K562 (cell line): ENCODE measurements at regions not wholly inside any gene's neighbourhood (a gene's known extent, or its start where the extent isn't known, plus 50 kb on each side); places are given as distances from the start of the nearest gene placed in this dataset.

Experiments used
- ATAC-seq: fragments of 200-7000 bp; cut with Tn5 transposase; 3 replicates; pipeline ENCODE4 v1.9.1; 2020; ENCODE audit warnings: moderate library complexity
- BruUV-seq: library from RNA; stranded (reverse); fragments of 400-500 nt; replicated peaks from 2 replicates; lab custom pipeline; 2021; lab: Mats Ljungman, UMichigan
- CTCF ChIA-PET: fragments of 300-600 bp; formaldehyde crosslinking; extraction: SDS; loops from one replicate; lab custom pipeline; 2021; ENCODE audit warnings: low intra/inter-chr PET ratio; lab: Yijun Ruan, JAX
- POLR2A ChIA-PET: fragments of 300-600, 350-650 bp; sonication (Branson Sonifier 250); formaldehyde crosslinking; extraction: SDS; loops from one replicate; lab custom pipeline; 2021; ENCODE audit warnings: antibody characterized with exemption, inconsistent platforms; lab: Yijun Ruan, JAX
- DNase-seq, 4 experiments: peaks; one replicate each; pipeline versions ENCODE4 v3.0.0 to v3.0.0-alpha.2; 2011 to 2018; ENCODE audit warnings: low spot score in 3 of 4, mixed read lengths in 3 of 4; ENCODE audit errors: extremely low read depth in 1 of 4
- FAIRE-seq: peaks from 2 replicates; lab custom pipeline; 2011; peaks lifted over from hg19 to GRCh38; lab: Jason Lieb, UNC
- H2AFZ ChIP-seq: 2 replicates; pipeline ENCODE4 v1.6.0; 2011; ENCODE audit warnings: low read depth, low read length, control low read depth, inconsistent platforms
- H3K27ac ChIP-seq: fragments of 200-600 bp; 3 replicates; pipeline ENCODE4 v1.8.0; 2011; ENCODE audit warnings: low read depth, mild to moderate bottlenecking, control low read depth, inconsistent platforms, low read length, moderate library complexity, mixed read lengths; ENCODE audit errors: extremely low read depth
- H3K27me3 ChIP-seq, 2 experiments: fragments of 300-600 bp in 1 of 2; 2 replicates in 1 of 2; 3 replicates in 1 of 2; pipeline versions ENCODE4 v1.6.0 to v1.8.0; 2011; ENCODE audit warnings: inconsistent platforms in 2 of 2, low read length in 2 of 2, mild to moderate bottlenecking in 1 of 2, mixed read lengths in 1 of 2, moderate library complexity in 1 of 2; ENCODE audit not compliant: control insufficient read depth in 2 of 2, insufficient read depth in 2 of 2
- H3K36me3 ChIP-seq: fragments of 300-600 bp; 3 replicates; pipeline ENCODE4 v1.8.0; 2011; ENCODE audit warnings: mild to moderate bottlenecking, low read length, inconsistent platforms; ENCODE audit not compliant: control insufficient read depth, insufficient read depth
- H3K4me1 ChIP-seq, 2 experiments: fragments of 200-600 bp in 1 of 2; replicated peaks in 1 of 2; 2 replicates in 1 of 2; 3 replicates in 1 of 2; pipeline versions ENCODE4 v1.5.1 to v1.8.0; 2011; ENCODE audit warnings: inconsistent platforms in 2 of 2, low read length in 2 of 2, mild to moderate bottlenecking in 1 of 2, mixed read lengths in 1 of 2, moderate library complexity in 1 of 2; ENCODE audit not compliant: control insufficient read depth in 2 of 2, insufficient read depth in 2 of 2
- H3K4me2 ChIP-seq: 2 replicates; pipeline ENCODE4 v1.6.1; 2011; ENCODE audit warnings: low read length, control low read depth, inconsistent platforms, mixed read lengths; ENCODE audit not compliant: insufficient read depth
- H3K4me3 ChIP-seq: fragments of 200-600 bp; sonication (generic), shearing (Covaris generic); 2 replicates; pipeline ENCODE4 v1.5.1; 2016; ENCODE audit warnings: control low read depth, inconsistent platforms
- H3K79me2 ChIP-seq: fragments of 200-600 bp; 3 replicates; pipeline ENCODE4 v1.8.0; 2011; ENCODE audit warnings: low read length, inconsistent platforms; ENCODE audit not compliant: control insufficient read depth, insufficient read depth
- H3K9ac ChIP-seq, 2 experiments: 2 replicates each; pipeline versions ENCODE4 v1.6.0 to v1.6.1; 2011; ENCODE audit warnings: low read depth in 2 of 2, low read length in 2 of 2, control low read depth in 1 of 2, inconsistent platforms in 1 of 2, mild to moderate bottlenecking in 1 of 2, mixed read lengths in 1 of 2; ENCODE audit not compliant: insufficient read depth in 1 of 2
- H3K9me1 ChIP-seq: one replicate; pipeline ENCODE4 v1.6.0; 2011; ENCODE audit warnings: inconsistent platforms, mild to moderate bottlenecking, low read length, moderate library complexity; ENCODE audit not compliant: control insufficient read depth, insufficient read depth
- H3K9me3 ChIP-seq: replicated peaks from 2 replicates; pipeline ENCODE4 v1.5.1; 2011; ENCODE audit warnings: low read depth, low read length, inconsistent platforms; ENCODE audit not compliant: control insufficient read depth, insufficient read depth
- H4K20me1 ChIP-seq: replicated peaks from 2 replicates; pipeline ENCODE4 v1.6.1; 2011; ENCODE audit warnings: low read length, inconsistent platforms, mixed read lengths; ENCODE audit not compliant: control insufficient read depth, insufficient read depth
- CAMTA2 ChIP-seq: fragments of 250-450 bp; sonication (Bioruptor Pico); conservative IDR thresholded peaks from 2 replicates; pipeline ENCODE4 v1.5.1; 2022
- CBFA2T3 ChIP-seq: fragments of 450-650 bp; IDR thresholded peaks from 2 replicates; pipeline ENCODE4 v1.6.1; 2017
- GTF2E2 ChIP-seq: fragments of 200-800 bp; sonication (Bioruptor generic); IDR thresholded peaks from 2 replicates; pipeline ENCODE4 v1.6.1; 2016; ENCODE audit warnings: missing genetic modification characterization, missing compliant biosample characterization
- HMGN3 ChIP-seq: IDR thresholded peaks from 2 replicates; pipeline ENCODE4 v1.6.1; 2011; ENCODE audit warnings: borderline replicate concordance, low read depth, mild to moderate bottlenecking, mixed read lengths, low read length; ENCODE audit not compliant: insufficient read length; ENCODE audit errors: extremely low read depth
- HNRNPLL ChIP-seq: fragments of 200-400 bp; formaldehyde crosslinking; IDR thresholded peaks from 2 replicates; pipeline ENCODE4 v1.6.1; 2017; ENCODE audit warnings: low read length, low read depth, mild to moderate bottlenecking; ENCODE audit not compliant: poor library complexity, severe bottlenecking
- MYC ChIP-seq, 2 experiments: fragments of 250-450 bp in 1 of 2; sonication (Bioruptor Pico) in 1 of 2; IDR thresholded peaks; 2 replicates each; pipeline versions ENCODE4 v1.5.1 to v1.6.1; 2012 to 2021; ENCODE audit warnings: low read depth in 2 of 2, borderline replicate concordance in 1 of 2, improper control_type of control experiment in 1 of 2, low read length in 1 of 2, mild to moderate bottlenecking in 1 of 2, moderate library complexity in 1 of 2
- MYNN ChIP-seq, 2 experiments: sonication (generic); formaldehyde crosslinking in 1 of 2; IDR thresholded peaks; 2 replicates each; pipeline versions ENCODE4 v1.5.0 to v1.6.1; 2016 to 2020; ENCODE audit warnings: antibody characterized with exemption in 1 of 2, missing genetic modification reagents in 1 of 2
- RNF2 ChIP-seq: sonication (generic); IDR thresholded peaks from 2 replicates; pipeline ENCODE4 v1.6.1; 2016
- ZKSCAN1 ChIP-seq: fragments of 150-350 bp; IDR thresholded peaks from 2 replicates; pipeline ENCODE4 v1.6.1; 2016; ENCODE audit warnings: low read depth, low read length
- ZNF778 ChIP-seq: fragments of 450-650 bp; formaldehyde crosslinking; IDR thresholded peaks from 2 replicates; pipeline ENCODE4 v1.4.0; 2020; ENCODE audit warnings: mild to moderate bottlenecking, moderate library complexity
- WGBS: fragments of 100-300 bp; shearing (Covaris generic); methylation state at CpG from one replicate; pipeline ENCODE4 v1.1.6; 2016; ENCODE audit warnings: low coverage, mixed read lengths; ENCODE audit not compliant: insufficient coverage; ENCODE audit errors: missing lambda C conversion rate; 5-methylcytosine and 5-hydroxymethylcytosine counted together
- in situ Hi-C: fragments of 300-500 bp; cut with MboI; formaldehyde crosslinking; loops from 4 replicates; pipeline ENCODE4 v1.15.0; 2018; ENCODE audit warnings: inconsistent platforms, mixed read lengths
- intact Hi-C: fragments of 100-400 bp; cut with micrococcal nuclease; formaldehyde crosslinking; loops from 2 replicates; pipeline ENCODE4 v1.14.2; 2022
- TF ChIP-seq, protein P1 (sequence below): fragments of 450-650 bp; IDR thresholded peaks from 2 replicates; pipeline ENCODE4 v1.6.1; 2016; ENCODE audit warnings: borderline replicate concordance
- TF ChIP-seq, protein P2 (sequence below): fragments of 450-650 bp; conservative IDR thresholded peaks from 2 replicates; pipeline ENCODE4 v1.6.1; 2016; ENCODE audit warnings: missing genetic modification characterization, low read depth, mild to moderate bottlenecking, control low read depth, missing compliant biosample characterization

- in situ Hi-C loops (no loop called here), intact Hi-C loops (no loop called here)
- Histone ChIP-seq H3K9me3 (no peaks in the 10 kb centered on the region), H3K9ac (no peak overlapping the region), H3K4me1 (no peaks in the 10 kb centered on the region), H3K27me3 (peaks cover 0 to 25% of the 10 kb centered on the region in 2 experiments; a peak in 1 of 5 replicates), H3K27ac (no peak overlapping the region), H2AFZ (no peak overlapping the region), H3K36me3 (no peaks in the 10 kb centered on the region), H3K79me2 (no peaks in the 10 kb centered on the region), H3K4me3 (no peak overlapping the region), H3K9me1 (no peaks in the 10 kb centered on the region), H3K4me2 (no peak overlapping the region), H4K20me1 (no peaks in the 10 kb centered on the region)
- FAIRE-seq (no peak), ATAC-seq (no peak), DNase-seq (no peak)
- BruUV-seq: no TSS peak
- CTCF ChIA-PET: no interaction called here
- TF ChIP-seq HMGN3 (no peak), ZKSCAN1 (no peak), HNRNPLL (no peak)
- WGBS: 0% methylated on average over 4 of the region's 6 CpGs
- POLR2A ChIA-PET: no interaction called here
Measured at GRCh38 chr10:130259380-130259779, 123.2 kb downstream of the GLRX3 start.

DNA sequence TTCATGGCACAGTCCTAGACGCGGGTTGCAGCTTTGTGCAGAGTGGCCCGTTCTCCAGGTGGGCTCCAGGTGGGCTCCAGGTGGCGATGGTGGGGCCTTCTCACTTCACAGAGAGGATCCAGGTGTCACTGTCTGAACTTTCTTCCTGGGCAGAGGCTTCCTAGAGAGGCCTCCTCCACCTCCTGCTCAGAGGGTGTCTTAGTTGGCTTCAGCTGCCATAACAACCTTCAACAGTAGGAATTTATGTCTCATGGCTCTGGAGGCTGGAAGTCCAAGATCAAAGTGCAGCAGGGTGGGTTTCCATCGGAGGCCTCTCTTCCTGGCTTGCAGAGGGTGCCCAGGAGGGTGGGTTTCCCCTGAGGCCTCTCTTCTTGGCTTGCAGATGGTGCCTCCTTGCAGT is 125.1 kb downstream of the GLRX3 start:
- H3K4me3 ChIP-seq: no peak overlapping the region
- ChIA-PET CTCF (no interaction called here), POLR2A (no interaction called here)
- peaks cover 0 to 25% of the 10 kb centered on the region in 2 experiments; a peak in 1 of 5 replicates for H3K27me3 ChIP-seq
- ATAC-seq (no peak), FAIRE-seq (no peak), DNase-seq (no peak)
- H4K20me1 ChIP-seq: no peaks in the 10 kb centered on the region
- H3K4me2 ChIP-seq: no peak overlapping the region
- in situ Hi-C loops (no loop called here), intact Hi-C loops (no loop called here)
- no peaks in the 10 kb centered on the region for H3K9me1 ChIP-seq
- H3K79me2 ChIP-seq: no peaks in the 10 kb centered on the region
- no TSS peak for BruUV-seq
- 4% methylated on average over 5 of the region's 5 CpGs for WGBS
- H2AFZ ChIP-seq: no peak overlapping the region
- no peaks in the 10 kb centered on the region for H3K9me3 ChIP-seq
- H3K9ac ChIP-seq: no peak overlapping the region
- no peaks in the 10 kb centered on the region for H3K4me1 ChIP-seq
- H3K36me3 ChIP-seq: no peaks in the 10 kb centered on the region
- H3K27ac ChIP-seq: no peak overlapping the region
- TF ChIP-seq ZNF778 (CRISPR knock-in tag): no peak
- no peak for TF ChIP-seq RNF2
- TF ChIP-seq MYC (IDR thresholded peaks at IDR 0.05; ENCODE audit: low read depth, low read length): no peak
- no peak for TF ChIP-seq MYC (CRISPR knock-in tag; IDR thresholded peaks at IDR 0.05; ENCODE audit: borderline replicate concordance, low read depth)
- TF ChIP-seq, protein P1, sequence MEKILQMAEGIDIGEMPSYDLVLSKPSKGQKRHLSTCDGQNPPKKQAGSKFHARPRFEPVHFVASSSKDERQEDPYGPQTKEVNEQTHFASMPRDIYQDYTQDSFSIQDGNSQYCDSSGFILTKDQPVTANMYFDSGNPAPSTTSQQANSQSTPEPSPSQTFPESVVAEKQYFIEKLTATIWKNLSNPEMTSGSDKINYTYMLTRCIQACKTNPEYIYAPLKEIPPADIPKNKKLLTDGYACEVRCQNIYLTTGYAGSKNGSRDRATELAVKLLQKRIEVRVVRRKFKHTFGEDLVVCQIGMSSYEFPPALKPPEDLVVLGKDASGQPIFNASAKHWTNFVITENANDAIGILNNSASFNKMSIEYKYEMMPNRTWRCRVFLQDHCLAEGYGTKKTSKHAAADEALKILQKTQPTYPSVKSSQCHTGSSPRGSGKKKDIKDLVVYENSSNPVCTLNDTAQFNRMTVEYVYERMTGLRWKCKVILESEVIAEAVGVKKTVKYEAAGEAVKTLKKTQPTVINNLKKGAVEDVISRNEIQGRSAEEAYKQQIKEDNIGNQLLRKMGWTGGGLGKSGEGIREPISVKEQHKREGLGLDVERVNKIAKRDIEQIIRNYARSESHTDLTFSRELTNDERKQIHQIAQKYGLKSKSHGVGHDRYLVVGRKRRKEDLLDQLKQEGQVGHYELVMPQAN: no peak
- TF ChIP-seq GTF2E2 (tag): no peak
- TF ChIP-seq CAMTA2 (CRISPR knock-in tag): no peak
- no peak for TF ChIP-seq CBFA2T3
- TF ChIP-seq MYNN (IDR thresholded peaks at IDR 0.05): no peak
- no peak for TF ChIP-seq MYNN (CRISPR knock-in tag; IDR thresholded peaks at IDR 0.05)
- TF ChIP-seq, protein P2, sequence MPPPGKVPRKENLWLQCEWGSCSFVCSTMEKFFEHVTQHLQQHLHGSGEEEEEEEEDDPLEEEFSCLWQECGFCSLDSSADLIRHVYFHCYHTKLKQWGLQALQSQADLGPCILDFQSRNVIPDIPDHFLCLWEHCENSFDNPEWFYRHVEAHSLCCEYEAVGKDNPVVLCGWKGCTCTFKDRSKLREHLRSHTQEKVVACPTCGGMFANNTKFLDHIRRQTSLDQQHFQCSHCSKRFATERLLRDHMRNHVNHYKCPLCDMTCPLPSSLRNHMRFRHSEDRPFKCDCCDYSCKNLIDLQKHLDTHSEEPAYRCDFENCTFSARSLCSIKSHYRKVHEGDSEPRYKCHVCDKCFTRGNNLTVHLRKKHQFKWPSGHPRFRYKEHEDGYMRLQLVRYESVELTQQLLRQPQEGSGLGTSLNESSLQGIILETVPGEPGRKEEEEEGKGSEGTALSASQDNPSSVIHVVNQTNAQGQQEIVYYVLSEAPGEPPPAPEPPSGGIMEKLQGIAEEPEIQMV: no peak
